Activated T-helper 1 cell treated with Interleukin-2 at 50 U/mL for 16 hours (primary cell): ENCODE measurements at regions not wholly inside any gene's neighbourhood (a gene's known extent, or its start where the extent isn't known, plus 50 kb on each side); places are given as distances from the start of the nearest gene placed in this dataset.

ENCODE experiments used
- DNase-seq: peaks from one replicate; pipeline ENCODE4 v3.0.0-alpha.2; 2020; ENCODE audit warnings: low read depth

GRCh38 chr10:91036807-91037411 is 116.0 kb upstream of the ANKRD1 start:
- DNase-seq, result no peak

- DNase-seq, result no peak
These were observed 118.1 kb upstream of the ANKRD1 start for GRCh38 chr10:91038971-91039370.

DNA sequence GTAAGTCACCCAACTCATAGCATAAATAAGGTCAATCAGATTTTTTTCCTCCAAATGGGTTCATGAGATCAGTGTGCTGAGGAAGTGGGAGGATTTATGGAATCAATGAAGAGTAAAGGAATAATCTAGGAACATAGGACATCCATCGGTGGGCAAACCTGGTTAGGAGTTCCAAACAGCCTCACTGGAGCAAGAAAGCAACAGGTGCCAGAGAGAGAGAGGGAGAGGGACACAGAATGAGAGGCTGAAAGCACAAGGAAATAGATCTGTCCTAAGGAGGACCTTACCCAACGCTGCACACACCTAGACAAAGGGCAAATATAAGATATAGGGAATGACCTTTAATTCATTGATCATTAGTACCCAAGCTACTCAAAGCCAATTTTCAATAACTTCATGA is 119.5 kb upstream of the ANKRD1 start:
- DNase-seq, result no peak

DNA sequence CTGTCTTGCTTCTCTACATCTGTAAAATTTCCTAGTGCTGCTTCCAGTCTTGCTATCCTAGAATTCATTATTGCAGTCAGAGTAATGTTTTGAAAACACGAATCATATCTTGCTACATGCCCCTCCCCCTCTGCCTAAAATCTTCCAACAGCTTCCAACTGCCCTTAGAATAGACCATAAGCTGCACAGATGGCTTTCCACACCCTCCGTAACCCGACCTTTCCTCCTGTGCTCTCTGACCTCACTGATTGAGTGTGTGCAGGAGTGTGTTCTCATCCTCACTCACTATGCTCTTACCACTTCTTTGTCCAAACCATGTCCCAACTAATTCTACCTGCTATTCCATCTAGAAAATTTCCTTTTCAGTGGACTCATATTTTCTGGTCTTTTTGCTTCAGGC is 121.2 kb upstream of the ANKRD1 start:
- DNase-seq, result no peak

GRCh38 chr10:91043173-91043910 is 122.5 kb upstream of the ANKRD1 start:
- no peak for DNase-seq

DNA sequence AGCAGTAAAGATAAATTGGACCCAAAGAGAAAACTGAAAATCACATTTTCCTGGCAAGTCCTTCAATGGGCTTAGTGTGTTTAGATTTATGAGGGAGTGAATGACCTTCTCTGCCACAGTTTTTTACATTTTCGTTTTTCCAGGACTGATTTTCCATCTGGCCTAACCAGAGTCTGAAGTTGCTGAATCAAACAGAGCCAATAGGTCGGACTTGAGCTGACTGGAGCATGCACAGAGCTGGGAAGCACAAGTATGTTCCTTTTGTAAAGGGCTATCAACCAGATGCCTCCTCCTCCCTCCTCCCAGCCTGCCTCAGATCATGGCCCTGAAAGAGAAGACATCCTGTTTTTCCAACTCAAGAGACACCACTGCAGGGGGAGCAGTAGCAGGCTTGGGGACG is 126.0 kb upstream of the ANKRD1 start:
- no peak for DNase-seq

DNA sequence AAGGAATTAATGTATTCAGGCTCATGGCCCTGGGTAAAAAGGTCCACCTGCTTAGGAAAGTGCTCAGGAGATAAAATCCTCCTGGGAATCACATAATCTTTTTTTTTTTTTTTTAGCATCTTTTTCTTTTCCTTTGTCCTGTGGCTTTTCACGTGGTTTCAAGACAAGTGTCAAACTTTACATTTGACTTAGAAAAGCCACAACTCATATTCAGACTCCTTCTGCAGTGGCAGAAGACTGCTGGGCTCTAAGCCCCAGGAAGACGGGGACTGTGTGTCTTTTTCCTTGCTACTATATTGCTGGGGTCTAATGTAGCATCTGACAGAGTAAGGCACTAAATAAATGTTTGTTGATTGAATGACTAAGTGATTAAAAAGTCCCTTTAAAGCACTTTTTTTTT is 127.5 kb upstream of the ANKRD1 start:
- no peak for DNase-seq

GRCh38 chr10:91049296-91049987 is 128.6 kb upstream of the ANKRD1 start:
- no peak for DNase-seq

DNA sequence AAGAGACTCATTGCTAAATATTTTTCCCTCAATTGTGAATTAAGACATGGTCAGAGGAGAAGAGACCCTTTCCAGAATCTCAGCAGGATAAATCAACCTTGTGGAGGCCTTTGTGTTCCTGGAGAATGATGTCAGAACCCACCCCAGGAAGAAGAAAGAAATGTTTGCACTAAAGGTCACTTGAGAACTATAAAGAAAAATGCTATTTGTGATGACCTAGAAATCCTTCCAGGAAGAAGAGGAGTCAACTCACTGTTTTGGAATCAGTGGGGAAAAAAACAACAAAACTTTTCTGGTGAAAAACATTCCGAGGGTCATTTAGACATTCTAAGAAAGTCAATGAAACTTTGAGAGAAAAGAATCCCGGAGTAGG is 129.1 kb upstream of the ANKRD1 start:
- no peak for DNase-seq

- DNase-seq, result no peak
These were observed 129.6 kb upstream of the ANKRD1 start for GRCh38 chr10:91050371-91051034.

DNA sequence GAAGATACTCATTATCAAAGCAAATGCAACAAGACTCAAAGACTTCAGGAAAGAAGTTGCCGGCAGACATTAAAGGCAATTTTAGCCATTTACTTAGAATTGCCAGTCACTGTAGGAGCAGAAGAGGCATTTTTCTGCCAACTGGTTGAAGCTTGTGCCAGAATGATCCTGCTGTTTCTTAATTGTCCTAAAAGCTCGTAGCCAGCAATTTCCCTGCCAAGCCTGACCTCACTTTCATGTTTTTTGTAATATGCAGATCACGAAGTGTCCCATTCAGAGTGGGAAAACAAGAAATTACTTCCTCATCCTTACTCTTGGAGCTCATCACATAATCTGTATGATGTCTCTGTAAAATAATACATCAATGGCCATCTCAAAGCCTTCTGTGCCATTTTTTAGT is 130.9 kb upstream of the ANKRD1 start:
- no peak for DNase-seq

DNA sequence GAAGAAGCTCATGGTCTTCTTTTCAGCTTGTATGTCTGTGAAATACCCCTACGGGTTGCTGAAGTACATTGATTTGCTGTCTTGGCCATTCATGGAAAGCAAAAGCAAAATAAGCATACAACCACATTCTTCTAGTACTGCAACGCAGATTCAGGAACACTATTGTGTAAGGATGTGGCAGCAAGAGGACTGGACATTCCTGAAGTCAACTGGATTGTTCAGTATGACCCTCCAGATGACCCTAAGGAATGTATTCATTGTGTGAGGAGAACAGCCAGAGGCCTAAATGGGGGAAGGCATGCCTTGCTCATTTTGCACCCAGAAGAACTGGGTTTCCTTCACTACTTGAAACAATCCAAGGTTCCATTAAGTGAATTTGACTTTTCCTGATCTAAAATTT is 133.4 kb upstream of the ANKRD1 start:
- DNase-seq, result no peak

GRCh38 chr10:91061187-91061586 is 140.3 kb upstream of the ANKRD1 start:
- no peak for DNase-seq

GRCh38 chr10:91061608-91062007 is 140.7 kb upstream of the ANKRD1 start:
- no peak for DNase-seq

GRCh38 chr10:91062091-91062490 is 141.2 kb upstream of the ANKRD1 start:
- no peak for DNase-seq

GRCh38 chr10:91071786-91072185 is 148.7 kb upstream of the PCGF5 start:
- DNase-seq, result no peak

DNA sequence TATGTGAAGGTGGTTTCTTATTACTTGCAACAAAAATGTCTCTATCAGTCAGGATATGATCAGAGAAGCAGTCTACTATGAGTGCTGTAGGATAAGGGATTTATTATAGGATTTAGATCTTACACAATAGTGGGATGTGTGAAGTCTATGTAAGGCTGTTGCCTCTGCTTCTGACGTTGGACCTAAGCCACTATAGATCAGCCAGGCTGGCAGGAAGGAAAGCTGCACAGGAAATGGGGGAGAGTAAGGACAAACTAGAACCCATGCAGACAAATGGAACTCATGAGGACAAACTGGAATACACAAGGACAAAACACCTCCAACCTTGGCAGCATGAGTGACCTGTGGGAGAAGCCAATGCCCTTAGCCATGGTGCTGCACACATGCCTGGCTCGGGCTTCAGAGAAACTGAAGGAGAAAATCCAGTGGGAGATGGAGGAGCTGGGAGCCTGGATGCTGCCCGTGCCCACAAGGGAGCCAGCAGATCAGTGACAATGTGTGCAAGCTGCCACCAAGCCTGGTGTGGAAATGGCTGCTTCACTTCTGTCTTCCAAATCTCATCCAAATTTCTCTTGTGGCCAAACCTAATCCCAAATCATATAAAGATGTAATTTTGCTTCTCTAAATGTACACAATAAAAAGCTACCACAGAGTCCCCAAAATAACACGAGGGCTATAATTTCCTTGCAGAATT is 147.0 kb upstream of the PCGF5 start:
- no peak for DNase-seq

- no peak for DNase-seq
These were observed 143.4 kb upstream of the PCGF5 start for GRCh38 chr10:91076991-91077548.

DNA sequence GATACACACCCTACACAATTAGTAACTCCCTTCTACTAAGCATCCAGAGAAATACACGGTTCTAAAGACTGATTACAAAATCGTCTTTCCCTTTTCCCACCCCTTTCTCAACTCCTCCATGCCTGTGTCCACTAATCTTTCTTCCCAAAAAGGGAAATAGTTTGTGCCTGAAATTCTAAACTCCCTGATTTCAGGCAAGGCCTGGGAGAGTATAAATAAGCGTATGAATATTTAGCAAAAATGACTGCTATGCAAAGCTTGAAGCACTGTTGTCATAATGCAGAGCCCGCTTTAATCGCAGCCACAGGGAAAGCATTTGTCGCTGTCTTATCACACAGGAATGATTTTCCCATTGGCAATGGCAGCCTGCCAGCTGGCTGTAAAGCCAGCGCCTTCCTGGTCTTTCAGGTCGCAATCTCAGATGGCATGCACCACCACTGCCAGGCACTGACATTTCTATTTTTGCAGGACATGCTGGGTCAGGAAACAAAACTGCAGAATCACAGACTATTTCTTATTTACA is 142.9 kb upstream of the PCGF5 start:
- DNase-seq, result no peak

- no peak for DNase-seq
These were observed 139.7 kb upstream of the PCGF5 start for GRCh38 chr10:91080776-91081175.

- DNase-seq, result no peak
These were observed 138.0 kb upstream of the PCGF5 start for GRCh38 chr10:91082447-91082846.
